ENCODE measurements at regions not wholly inside any gene's neighbourhood (a gene's known extent, or its start where the extent isn't known, plus 50 kb on each side); places are given as distances from the start of the nearest gene placed in this dataset.

DNA sequence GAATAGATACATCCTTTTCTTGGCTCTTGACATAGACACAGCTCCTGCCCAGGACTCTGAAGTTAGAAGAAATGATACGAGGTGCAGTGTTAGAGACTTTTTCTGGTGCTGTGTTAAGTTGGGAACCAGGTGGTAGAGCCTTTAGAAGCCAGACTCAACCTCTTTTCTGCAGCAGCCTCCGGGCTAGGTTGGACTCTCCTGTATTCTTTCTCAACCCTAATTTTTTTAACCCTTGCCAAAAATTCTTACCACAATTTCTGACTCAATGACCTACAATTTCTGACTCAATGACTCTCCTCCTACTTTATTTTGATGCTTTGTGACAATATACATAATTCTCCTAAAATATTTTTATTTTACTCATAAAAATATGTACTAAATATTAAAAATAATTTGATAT, 127.4 kb upstream of the PRL start:
- TF ChIP-seq GATA3 (IDR thresholded peaks at IDR 0.05; ENCODE audit: low read depth, low read length) (no peak), GATA2 (IDR thresholded peaks at IDR 0.05; ENCODE audit: low read depth, low read length) (no peak)

Measured in SH-SY5Y (cell line).